WI38 (cell line): ENCODE measurements at regions not wholly inside any gene's neighbourhood (a gene's known extent, or its start where the extent isn't known, plus 50 kb on each side); places are given as distances from the start of the nearest gene placed in this dataset.

ENCODE experiments used
- H3K4me3 ChIP-seq: 2 replicates; pipeline ENCODE4 v1.5.1; 2011; ENCODE audit warnings: low read depth, mild to moderate bottlenecking, control low read depth, low read length
- CTCF ChIP-seq: IDR thresholded peaks from 2 replicates; pipeline ENCODE4 v1.5.1; 2012; ENCODE audit warnings: low read depth, mild to moderate bottlenecking, control low read depth, low read length

- no peak for TF ChIP-seq CTCF
- no peak overlapping the region for H3K4me3 ChIP-seq
Observed at GRCh38 chr18:40841063-40841462, 1114.0 kb upstream of the PIK3C3 start.

- no peak for TF ChIP-seq CTCF
- H3K4me3 ChIP-seq, result no peak overlapping the region
Observed at GRCh38 chr18:40832362-40832761, 1122.7 kb upstream of the PIK3C3 start.

- TF ChIP-seq CTCF, result no peak
- H3K4me3 ChIP-seq, result no peak overlapping the region
Observed at GRCh38 chr18:40824291-40824690, 1130.7 kb upstream of the PIK3C3 start.

GRCh38 chr18:40821596-40822243 is 1133.3 kb upstream of the PIK3C3 start:
- TF ChIP-seq CTCF, result no peak
- no peak overlapping the region for H3K4me3 ChIP-seq

- TF ChIP-seq CTCF, result no peak
- no peak overlapping the region for H3K4me3 ChIP-seq
Observed at GRCh38 chr18:40812981-40813515, 1142.0 kb upstream of the PIK3C3 start.

- TF ChIP-seq CTCF, result no peak
- no peak overlapping the region for H3K4me3 ChIP-seq
Observed at GRCh38 chr18:40810372-40810771, 1144.7 kb upstream of the PIK3C3 start.

- H3K4me3 ChIP-seq, result no peak overlapping the region
- TF ChIP-seq CTCF, result no peak
Observed at GRCh38 chr18:40789286-40789685, 1165.7 kb upstream of the PIK3C3 start.
